HG03442 (cell line): ENCODE measurements at regions not wholly inside any gene's neighbourhood (a gene's known extent, or its start where the extent isn't known, plus 50 kb on each side); places are given as distances from the start of the nearest gene placed in this dataset.

ENCODE experiments used
- ATAC-seq: cut with Tn5 transposase; IDR thresholded peaks from one replicate; pipeline ENCODE4 v1.9.1; 2021; ENCODE audit warnings: mild to moderate bottlenecking, moderate library complexity; ENCODE audit not compliant: unreplicated experiment

- no peak for ATAC-seq
Observed at GRCh38 chr16:61332461-61332860, 703.8 kb downstream of the CDH8 start.

GRCh38 chr16:61324044-61324443 is 712.2 kb downstream of the CDH8 start:
- no peak for ATAC-seq

- ATAC-seq, result no peak
Observed at GRCh38 chr16:61323456-61323855, 712.8 kb downstream of the CDH8 start.

GRCh38 chr16:61320791-61321190 is 715.4 kb downstream of the CDH8 start:
- no peak for ATAC-seq

GRCh38 chr16:61313931-61314330 is 722.3 kb downstream of the CDH8 start:
- no peak for ATAC-seq

GRCh38 chr16:61309386-61309785 is 726.9 kb downstream of the CDH8 start:
- no peak for ATAC-seq

GRCh38 chr16:61306204-61306603 is 730.0 kb downstream of the CDH8 start:
- no peak for ATAC-seq

GRCh38 chr16:61296814-61297213 is 739.4 kb downstream of the CDH8 start:
- no peak for ATAC-seq

GRCh38 chr16:61296305-61296704 is 739.9 kb downstream of the CDH8 start:
- ATAC-seq, result no peak

GRCh38 chr16:61295311-61295710 is 740.9 kb downstream of the CDH8 start:
- ATAC-seq, result no peak

- no peak for ATAC-seq
Observed at GRCh38 chr16:61289141-61289540, 747.1 kb downstream of the CDH8 start.

GRCh38 chr16:61277849-61278248 is 758.4 kb downstream of the CDH8 start:
- no peak for ATAC-seq

GRCh38 chr16:61274211-61274610 is 762.0 kb downstream of the CDH8 start:
- no peak for ATAC-seq

- no peak for ATAC-seq
Observed at GRCh38 chr16:61270726-61271125, 765.5 kb downstream of the CDH8 start.

GRCh38 chr16:61263400-61263799 is 772.8 kb downstream of the CDH8 start:
- ATAC-seq, result no peak

GRCh38 chr16:61261315-61261714 is 774.9 kb downstream of the CDH8 start:
- ATAC-seq, result no peak

GRCh38 chr16:61246592-61246991 is 789.6 kb downstream of the CDH8 start:
- no peak for ATAC-seq

- ATAC-seq, result no peak
Observed at GRCh38 chr16:61243954-61244353, 792.3 kb downstream of the CDH8 start.

GRCh38 chr16:61237884-61238485 is 798.3 kb downstream of the CDH8 start:
- ATAC-seq, result no peak

- ATAC-seq, result no peak
Observed at GRCh38 chr16:61233713-61234112, 802.5 kb downstream of the CDH8 start.

- ATAC-seq, result no peak
Observed at GRCh38 chr16:61228371-61228770, 807.9 kb downstream of the CDH8 start.

GRCh38 chr16:61215605-61216004 is 820.6 kb downstream of the CDH8 start:
- no peak for ATAC-seq

- ATAC-seq, result no peak
Observed at GRCh38 chr16:61214780-61215179, 821.5 kb downstream of the CDH8 start.
